ENCODE measurements at regions not wholly inside any gene's neighbourhood (a gene's known extent, or its start where the extent isn't known, plus 50 kb on each side); places are given as distances from the start of the nearest gene placed in this dataset.
"Not testable (repeated sequence)": the region's sequence is repeated elsewhere in the genome, so short reads cannot be mapped to it uniquely, and the experiment has no call there.

GRCh38 chr4:17060230-17060629, 161.8 kb upstream of the LDB2 start:
- no peak for DNase-seq (ENCODE audit: low spot score)

- no peak for DNase-seq (ENCODE audit: low spot score)
Measured at GRCh38 chr4:17058916-17059741, 160.7 kb upstream of the LDB2 start.

- no peak for DNase-seq (ENCODE audit: low spot score)
Measured at GRCh38 chr4:17058536-17058915, 160.1 kb upstream of the LDB2 start.

- no peak for DNase-seq (ENCODE audit: low spot score)
Measured at GRCh38 chr4:17057035-17057434, 158.6 kb upstream of the LDB2 start.

DNA sequence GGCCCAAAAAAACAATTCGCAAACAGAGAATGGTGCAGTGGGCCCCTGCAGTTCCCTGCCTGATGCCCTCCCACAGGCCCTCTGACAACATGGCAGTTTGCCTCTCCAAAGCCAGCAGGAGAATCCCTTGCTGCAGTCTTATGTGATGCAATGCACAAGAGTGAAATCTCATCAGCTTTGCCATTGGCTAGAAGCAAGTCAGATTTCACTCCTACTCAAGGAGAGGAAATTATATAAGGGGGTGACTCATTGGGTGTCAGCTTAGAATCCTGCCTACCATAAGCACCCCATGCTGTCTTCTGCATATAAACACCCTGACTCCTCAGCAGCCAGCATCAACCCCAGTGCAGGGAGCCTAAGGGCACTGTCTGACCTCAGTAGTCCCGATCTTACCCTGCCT, 157.3 kb upstream of the LDB2 start:
- peak; percentile 91 for DNase-seq (ENCODE audit: low spot score)

- DNase-seq (ENCODE audit: low spot score), result no peak
Measured at GRCh38 chr4:17045866-17046265, 147.4 kb upstream of the LDB2 start.

- no peak for DNase-seq (ENCODE audit: low spot score)
Measured at GRCh38 chr4:17038510-17039176, 140.2 kb upstream of the LDB2 start.

DNA sequence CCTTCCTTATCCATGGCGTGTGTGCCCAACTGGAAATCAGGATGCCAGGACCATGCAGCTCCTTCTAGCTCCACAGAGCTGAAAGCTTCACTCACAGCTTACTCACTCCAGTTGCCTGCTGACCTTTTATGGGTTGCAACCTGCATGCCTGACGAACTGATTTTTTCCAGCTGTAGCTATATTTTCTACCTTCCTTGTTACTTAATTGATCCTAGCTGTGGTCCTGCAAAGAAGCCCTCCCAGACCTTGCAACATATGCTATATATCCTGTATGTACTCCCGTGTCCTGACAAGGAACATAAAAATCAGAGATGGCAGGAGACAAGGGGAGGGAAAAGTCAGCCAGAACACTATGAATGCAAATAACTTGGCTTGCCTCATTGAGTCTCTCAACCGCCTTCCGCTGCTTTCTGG, 135.3 kb upstream of the LDB2 start:
- no peak for DNase-seq (ENCODE audit: low spot score)

DNA sequence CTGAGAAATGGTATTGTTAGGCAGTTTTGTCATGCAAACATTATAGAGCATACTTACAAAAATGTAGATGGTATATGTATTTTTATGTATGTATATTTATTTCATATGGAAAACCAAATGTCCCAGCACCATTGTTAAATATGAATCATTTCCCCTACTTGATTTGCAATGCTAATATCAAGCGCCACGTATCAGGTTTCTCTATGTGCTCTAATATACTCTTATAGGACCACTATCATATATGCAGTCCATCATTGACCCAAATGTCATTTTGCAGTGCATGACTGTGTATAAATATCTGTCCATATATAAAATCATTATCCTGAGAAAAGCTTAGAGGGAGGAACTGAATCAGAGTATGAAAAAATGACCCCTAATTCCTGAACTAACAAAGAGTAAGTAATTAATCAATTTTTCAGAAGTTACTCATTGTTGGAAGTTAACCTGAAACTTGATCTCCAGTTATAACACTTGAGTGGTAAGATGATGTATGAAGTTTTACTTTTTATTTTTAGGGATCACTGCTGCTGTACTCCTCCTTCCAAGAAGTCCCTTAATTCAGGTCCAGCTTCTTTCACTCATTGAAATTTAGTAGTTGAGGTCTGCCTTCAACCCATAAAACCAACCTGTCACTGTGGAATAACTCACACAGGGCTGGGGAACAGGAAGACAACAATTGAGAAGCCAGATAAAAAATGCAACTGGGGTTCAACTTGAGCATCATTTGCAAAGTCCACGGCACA, 134.8 kb upstream of the LDB2 start:
- no peak for DNase-seq (ENCODE audit: low spot score)

GRCh38 chr4:17030543-17030942, 132.1 kb upstream of the LDB2 start:
- peak; percentile 52 for DNase-seq (ENCODE audit: low spot score)

GRCh38 chr4:17029964-17030363, 131.5 kb upstream of the LDB2 start:
- no peak for DNase-seq (ENCODE audit: low spot score)

DNA sequence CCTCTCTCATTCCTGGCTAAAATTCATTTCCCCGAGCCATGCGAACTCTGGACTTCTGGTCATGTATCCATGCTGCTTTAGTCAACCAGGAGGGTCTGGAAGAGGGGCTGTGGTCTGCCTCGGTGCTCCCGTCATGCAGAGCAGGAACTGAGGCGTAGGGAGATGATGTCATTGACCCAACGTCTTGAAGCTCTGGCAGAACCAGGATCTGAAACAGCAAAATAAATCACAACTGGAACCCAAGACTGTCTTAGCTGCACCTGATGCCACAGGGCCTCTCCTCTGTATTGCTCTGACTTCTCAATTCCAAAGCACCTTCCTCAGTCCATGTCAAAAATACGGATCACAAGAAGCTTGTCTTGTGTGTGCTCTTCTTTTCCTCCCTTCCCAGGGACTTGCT, 131.0 kb upstream of the LDB2 start:
- no peak for DNase-seq (ENCODE audit: low spot score)

DNA sequence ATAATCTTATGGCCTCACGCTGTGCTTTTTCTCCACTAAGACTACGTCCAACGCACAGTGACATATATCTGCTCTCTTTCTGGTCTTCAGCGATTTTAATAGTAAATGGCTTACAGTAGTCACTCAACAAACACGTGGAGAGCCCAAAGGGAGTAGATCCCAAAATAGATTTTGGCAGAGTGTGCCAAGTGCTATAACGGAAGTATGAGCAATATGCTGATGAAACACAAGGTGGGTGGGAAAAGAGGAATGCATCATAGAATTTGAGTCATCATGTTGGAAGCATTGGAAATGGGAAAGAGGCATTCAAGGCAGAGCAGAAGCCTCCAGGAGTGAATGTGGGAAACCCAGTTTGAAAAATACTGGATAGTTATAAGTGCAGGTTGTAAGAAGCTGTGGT, 129.1 kb upstream of the LDB2 start:
- peak; percentile 92 for DNase-seq (ENCODE audit: low spot score)

- DNase-seq (ENCODE audit: low spot score), result no peak
Measured at GRCh38 chr4:17024425-17024824, 126.0 kb upstream of the LDB2 start.

DNA sequence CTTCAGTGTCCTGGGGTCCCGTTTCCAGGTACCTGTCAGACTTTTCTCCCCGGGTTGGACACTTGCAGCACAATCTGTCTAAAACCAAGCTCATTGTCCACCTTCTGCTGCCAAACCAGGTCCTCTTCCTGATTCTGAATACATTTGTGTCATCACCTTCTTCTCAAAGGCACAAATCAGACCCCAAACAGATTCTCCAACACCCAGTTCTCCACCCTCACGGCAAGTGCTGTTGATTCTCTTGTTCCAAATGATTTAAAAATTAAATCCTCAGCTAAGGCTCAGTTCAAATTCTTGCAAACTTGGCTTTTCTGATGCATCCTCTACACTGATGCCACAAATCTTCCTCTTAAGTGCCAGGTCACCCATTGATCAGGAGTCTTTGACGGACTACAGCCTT, 122.5 kb upstream of the LDB2 start:
- no peak for DNase-seq (ENCODE audit: low spot score)

GRCh38 chr4:17020451-17020850, 122.0 kb upstream of the LDB2 start:
- DNase-seq (ENCODE audit: low spot score), result no peak

- DNase-seq (ENCODE audit: low spot score), result not testable (repeated sequence)
Measured at GRCh38 chr4:17018621-17019020, 120.2 kb upstream of the LDB2 start.

DNA sequence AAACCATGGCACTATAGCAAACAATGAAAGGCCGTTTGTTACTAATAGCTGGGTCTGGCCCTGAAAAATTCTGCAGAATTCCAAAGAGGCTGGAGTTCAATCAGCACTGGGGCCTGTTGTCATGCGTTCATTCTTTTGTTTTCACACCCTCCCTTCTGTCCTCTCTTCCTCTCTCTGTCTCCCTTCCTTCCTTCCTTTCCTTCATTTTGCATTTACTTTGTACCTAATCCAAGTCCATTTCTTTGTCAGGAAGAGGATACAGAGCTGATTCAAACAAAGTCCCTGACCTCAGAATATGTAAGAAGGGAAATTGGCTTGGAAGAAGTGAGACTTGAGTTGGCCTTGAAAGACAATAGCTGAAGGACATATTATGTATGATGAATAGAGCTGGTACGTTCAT, 119.6 kb upstream of the LDB2 start:
- DNase-seq (ENCODE audit: low spot score), result no peak

DNA sequence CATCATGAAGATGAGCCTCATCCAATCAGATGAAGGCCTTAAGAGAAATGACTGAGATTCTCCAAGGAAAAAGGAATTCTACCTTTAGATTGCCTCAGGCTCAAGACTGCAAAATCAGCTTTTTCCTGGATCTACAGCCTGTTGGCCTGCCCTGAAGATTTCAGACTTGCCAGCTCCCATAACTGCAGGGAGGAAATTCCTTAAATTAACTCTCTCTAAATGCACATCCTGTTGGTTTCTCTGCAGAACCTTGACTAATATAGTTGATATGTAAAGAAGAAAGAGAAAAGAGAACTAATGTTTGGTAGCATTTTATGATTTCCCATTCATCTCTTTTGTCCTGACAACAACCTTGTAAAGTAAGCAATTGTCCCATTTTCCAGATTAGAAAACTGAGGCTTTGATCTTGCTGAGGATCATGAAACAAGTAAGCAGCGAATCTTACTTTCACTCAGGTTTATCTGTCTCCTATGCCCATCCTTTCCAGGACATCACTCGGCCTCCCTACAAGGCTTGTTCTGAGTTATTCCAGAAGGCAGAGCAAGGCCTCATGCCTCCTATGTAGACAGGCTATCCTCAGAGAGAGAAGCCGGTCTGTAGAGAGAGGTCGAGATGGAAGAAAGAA, 115.0 kb upstream of the LDB2 start:
- no peak for DNase-seq (ENCODE audit: low spot score)

- no peak for DNase-seq (ENCODE audit: low spot score)
Measured at GRCh38 chr4:17012451-17012850, 114.0 kb upstream of the LDB2 start.

DNA sequence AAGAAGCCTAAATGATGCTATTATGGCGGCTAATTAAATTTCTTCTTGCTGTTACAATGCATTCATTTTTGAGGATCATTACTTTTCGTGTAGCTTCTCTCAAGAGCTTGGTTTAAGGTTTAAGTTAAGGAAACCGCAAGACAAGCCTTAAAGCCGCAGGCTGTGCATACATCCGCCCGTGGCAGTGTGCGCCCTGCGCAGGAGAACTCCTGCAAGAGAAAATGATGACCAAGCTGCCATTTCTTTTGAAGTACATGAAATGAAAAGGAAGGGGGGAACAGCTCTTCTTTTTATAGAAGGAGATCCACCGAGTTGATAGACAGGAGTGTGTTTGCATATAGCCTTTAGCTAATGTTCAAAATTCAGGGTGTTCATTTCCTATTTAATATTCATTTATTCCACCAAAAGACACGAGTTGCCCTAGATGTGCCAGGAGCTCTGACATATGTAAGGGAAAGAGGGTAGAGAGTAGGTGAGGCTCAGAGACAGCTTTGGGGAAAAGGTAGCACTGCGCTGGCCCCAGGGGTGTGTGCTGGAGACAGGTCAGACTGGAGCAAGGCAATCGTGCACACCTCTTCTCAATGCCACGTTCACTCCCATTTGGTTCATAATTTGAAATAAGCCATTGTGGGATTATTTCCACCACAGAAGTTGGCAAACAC, 112.1 kb upstream of the LDB2 start:
- DNase-seq (ENCODE audit: low spot score), result no peak

GRCh38 chr4:17009871-17010367, 111.5 kb upstream of the LDB2 start:
- no peak for DNase-seq (ENCODE audit: low spot score)

Data from RKO (cell line).